NK-92 treated with Interleukin-12 subunit alpha and Interleukin-12 subunit beta, amount 100 ng/mL, for 24 hours (cell line): ENCODE measurements at regions not wholly inside any gene's neighbourhood (a gene's known extent, or its start where the extent isn't known, plus 50 kb on each side); places are given as distances from the start of the nearest gene placed in this dataset.

Source experiments
- DNase-seq: peaks from one replicate; lab custom pipeline; 2025; lab: John Stamatoyannopoulos, UW

- no peak for DNase-seq
Measured at GRCh38 chr13:75231235-75231634, 250.7 kb downstream of the TBC1D4 start.

DNA sequence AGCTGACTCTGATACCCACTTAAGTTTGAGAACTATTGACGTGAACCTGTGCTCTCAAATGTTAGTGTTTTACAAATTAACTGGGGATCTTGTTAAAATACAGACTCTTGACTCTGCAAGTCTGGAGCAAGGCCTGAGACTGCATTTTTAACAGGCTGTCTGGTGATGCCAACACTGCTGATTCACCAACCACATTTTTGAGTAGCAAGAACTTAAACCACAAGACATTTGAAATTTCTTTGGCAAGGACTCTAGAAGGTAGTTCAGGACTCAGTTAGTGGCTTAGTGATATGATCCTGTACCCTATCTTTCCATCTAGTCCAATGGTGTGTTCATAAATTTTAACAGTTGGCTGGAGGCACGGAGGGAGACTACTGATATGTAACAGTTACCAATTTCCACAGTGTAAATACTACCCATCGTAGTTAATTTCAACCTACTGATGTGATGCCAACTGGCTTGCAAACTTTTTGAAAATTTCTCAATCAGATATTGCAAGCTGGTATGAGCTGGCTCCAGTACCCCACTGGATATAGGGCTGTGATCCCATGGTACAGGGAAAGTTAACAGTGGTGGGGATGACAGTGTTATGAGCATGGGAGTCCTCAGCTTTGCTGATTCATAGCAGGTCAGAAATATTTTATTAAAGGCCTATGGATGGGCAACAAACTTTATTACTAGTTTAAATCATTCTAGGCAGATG is 255.1 kb downstream of the TBC1D4 start:
- DNase-seq = peak; percentile 45

DNA sequence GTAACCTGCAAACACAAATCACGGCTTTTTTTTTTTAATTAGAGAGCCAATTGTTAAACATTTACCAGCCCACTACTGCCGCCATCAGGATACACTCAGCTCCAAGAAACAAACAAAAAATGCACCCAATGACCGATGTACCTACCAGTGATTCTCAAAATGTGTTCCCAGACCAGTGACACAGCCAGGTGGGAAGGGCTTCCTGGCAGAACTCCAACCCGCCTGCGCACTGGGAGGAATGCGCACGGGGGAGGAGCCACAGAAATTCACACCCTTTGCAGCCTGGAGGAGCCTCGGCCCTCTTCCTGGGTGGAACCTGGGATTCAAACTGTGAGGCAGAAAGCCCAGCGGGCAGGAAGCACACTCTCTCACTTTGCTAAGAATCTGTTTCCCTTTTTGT is 255.9 kb downstream of the TBC1D4 start:
- DNase-seq = no peak

GRCh38 chr13:75225288-75226032 is 256.5 kb downstream of the TBC1D4 start:
- DNase-seq = no peak

GRCh38 chr13:75224053-75224742 is 257.8 kb downstream of the TBC1D4 start:
- DNase-seq = no peak

- peak; percentile 5 for DNase-seq
Measured at GRCh38 chr13:75222031-75222430, 259.9 kb downstream of the TBC1D4 start.

DNA sequence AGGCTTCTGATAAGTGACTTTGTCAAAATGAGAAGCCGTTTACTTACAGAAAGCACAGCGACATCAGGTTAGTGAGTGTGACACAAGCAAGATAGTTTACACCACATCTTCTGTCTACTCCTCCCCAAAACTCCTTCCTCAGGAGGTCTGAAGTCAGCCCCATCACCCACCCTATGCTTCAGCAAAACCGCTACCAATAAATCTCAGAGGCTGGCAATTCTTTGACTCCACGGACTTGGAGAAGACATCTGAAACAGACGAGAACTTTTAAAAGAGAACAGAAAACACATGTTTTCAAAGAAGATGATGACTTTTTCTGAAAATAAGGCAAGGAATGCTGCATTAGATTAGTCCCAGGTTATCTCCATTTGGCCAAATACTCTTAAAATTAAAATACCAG is 261.1 kb downstream of the TBC1D4 start:
- no peak for DNase-seq

GRCh38 chr13:75220238-75220542 is 261.8 kb downstream of the TBC1D4 start:
- DNase-seq = no peak

DNA sequence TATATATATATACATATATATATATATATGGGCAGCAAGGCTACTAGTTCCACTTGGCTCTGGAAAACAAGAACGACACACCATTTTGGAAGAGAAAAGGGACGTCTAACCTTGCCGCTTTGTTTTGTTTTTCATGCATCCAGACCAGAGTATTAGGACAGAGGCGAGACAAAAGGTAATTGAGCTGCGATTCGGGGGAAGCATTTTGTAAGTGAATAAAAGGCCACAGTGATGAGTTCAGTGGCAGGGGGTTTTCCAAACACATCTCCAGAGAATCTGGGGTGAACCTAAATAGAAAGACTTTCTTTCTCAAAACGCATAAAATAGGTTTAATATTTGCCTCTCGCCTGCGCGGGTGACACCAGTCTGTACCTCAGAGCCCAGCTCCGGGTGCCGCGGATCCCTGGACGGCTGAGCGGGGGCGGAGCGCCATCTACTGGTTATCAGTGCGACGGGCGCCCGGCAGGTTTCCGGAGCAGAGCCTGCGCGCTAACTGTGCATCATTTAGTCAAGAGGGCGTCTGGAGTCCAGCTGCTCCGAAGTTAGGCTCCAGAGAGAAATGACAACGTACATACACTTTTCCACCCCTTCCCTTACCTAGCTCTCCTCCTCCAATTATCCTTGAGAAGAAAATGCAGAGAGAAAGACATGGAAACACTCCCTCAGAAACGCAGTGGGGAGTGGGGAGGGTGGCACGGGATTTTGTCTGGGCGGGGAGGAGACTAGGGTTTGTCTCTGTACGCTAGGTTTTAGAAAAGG is 262.3 kb downstream of the TBC1D4 start:
- DNase-seq = peak; percentile 65

DNA sequence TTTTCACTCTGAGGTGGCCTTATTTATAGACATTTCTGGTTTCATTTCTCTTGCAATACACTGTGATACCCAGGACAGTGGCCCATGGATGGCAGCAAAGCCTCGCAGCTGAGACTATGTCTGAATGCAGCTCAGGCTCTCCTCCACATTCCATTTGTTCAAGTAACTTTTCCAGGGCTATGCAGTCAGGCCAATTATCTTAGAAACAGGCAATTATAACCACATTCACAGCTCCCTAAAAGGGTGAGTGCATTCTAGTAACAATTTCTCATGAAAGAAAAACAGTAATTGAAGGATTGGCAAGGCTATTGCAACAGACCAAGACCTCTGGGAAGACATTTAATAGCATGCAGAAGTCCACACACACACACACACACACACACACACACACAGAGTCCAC is 264.0 kb downstream of the TBC1D4 start:
- no peak for DNase-seq

DNA sequence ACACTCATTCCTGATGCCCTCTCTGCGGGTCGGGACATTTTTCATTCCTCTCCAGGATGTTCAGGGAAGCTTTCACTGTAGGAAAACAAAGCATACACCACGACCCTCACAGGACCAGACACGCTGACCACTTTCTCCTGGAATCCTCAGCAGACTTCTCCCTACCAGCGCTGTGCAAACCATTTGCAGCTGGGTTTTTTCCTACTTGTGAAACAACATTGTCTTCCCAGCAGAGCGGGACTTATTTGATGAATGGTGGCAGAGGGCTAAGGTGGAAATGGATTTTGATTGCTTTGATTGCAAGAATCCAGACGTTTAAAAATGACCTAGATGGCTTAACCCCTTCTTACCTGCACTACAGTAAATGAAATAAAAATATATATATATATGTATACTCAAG is 265.9 kb downstream of the TBC1D4 start:
- no peak for DNase-seq

GRCh38 chr13:75214846-75215245 is 267.1 kb downstream of the TBC1D4 start:
- no peak for DNase-seq

GRCh38 chr13:75202981-75203380 is 279.0 kb downstream of the TBC1D4 start:
- DNase-seq = no peak

GRCh38 chr13:75197803-75198202 is 284.2 kb downstream of the TBC1D4 start:
- no peak for DNase-seq

GRCh38 chr13:75196147-75196837 is 285.7 kb downstream of the TBC1D4 start:
- DNase-seq = no peak

DNA sequence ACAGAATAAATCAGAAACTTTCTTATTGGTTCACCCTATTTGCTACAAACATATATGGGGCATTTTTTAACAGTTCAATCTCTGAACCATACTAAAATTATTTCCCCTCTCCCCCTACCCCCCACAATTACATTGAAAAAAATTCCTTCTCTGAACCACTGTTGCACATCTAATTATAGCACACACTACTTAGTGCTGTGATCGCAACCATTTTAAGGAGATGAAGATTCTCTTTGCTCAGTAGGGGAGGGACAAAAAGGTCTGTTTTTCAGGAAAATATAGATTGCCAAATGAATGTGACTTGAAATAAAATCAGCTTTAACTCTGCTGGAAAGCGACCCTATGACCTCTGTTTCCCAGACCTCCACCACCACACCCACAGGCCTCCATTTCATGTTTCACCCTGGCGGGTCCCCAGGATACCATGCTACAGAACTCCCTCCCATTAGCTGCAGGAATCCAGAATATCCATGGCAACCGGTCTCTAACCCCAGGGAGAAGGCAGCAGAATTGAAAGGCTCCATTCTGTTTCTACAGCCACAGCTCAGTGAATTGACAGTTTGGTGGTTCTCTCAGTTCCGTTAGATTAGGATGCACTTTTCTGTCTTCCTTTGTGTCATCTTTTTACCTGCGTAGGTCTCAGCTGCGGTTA is 286.3 kb downstream of the TBC1D4 start:
- DNase-seq = no peak

DNA sequence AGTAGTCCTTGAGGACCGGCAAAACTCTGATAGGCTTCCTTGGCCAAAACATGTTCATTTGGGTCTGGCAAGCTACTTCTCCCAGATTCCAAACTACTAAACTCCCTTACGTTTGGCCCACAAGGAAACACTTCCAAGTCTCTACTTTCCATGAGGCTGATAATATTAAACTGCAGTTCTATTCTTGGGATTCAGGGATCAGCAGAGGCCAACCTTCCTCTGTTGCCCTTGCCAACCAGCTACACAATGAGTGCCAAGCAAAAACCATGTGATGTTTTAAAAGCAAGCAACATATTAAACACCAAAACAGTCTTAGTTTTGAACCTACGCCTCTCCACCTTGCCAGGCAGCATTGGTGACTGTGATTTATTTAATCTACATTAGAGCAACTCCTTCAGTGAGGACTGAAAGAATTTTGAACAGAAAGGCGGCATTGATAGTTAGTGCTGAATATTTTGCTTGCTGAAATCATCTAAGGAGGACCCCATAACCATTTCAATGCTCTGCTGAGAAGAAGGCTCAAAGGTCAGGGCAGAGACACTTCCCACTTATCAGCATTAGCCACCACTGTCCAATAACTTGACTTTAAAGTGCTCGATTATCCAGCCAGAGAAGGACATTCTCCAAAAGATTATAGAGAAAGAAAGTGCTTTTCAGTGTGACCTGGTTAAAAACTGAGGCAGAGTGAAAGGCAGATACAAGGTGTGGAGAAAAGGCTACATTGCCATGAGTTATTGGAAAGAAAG is 287.1 kb downstream of the TBC1D4 start:
- DNase-seq = no peak

DNA sequence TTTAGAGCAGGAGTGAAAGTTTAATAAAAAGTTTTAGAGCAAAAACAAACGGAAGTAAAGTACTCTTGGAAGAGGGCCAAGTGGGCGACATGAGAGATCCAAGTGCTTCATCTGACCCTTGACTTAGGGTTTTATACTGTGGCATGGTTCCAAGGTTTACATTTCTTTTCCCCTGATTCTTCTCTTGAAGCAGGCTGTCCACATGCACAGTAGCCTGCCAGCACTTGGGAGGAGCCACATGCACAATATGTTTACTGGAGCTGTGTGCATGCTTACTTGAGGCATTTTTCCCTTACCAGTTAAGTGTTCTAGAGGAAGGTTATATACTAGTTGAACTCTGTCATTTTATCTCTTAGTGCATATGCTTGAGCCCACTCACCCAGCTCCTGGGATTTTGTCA is 295.6 kb downstream of the TBC1D4 start:
- no peak for DNase-seq

DNA sequence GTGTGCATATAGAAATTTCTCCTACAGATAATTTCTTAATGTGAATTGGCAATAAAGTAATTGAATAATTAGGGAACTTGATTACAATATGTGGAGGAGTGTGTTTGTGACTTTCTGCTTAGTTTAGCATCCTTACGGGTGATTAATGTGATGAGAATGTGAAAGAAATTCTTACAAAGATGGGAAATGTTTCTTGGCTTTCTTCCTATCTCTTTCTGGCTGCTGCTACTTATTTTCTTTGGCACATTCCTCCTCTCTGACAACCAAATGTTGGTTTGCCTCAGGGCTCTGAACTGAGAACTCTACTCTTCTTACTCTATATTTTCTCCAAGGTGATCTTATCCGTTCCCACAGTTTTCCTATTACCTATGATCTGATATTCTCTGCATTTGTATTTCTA is 300.1 kb downstream of the TBC1D4 start:
- DNase-seq = no peak

DNA sequence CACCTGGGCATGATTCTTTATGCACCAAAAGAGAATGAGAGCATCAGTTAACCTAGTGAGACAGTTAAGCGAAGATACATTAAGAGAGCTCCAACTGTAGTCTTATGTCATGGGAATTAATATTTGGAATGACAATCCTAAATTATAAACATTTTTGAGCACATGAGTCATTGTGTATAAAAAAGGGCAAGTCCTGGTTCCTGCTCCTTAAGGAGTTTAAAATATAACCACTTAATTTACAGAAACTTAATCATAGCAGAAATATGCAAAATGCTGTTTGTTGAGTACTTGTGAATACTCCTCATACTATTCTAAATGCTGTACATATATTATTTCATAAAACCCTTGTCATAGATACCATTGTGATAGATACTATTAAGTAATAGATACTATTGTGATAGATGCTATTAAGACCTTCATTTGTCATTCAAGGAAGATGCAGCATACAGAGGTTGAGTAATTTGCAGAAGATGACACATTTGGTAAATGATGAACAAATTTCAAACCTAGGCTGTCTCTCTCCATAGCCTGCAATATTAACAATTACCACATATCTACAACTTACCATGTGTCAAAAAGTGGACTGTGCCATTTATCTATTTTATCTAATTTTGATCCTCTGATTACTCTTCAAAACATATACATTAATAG is 301.0 kb downstream of the TBC1D4 start:
- DNase-seq = no peak
